PFSK-1 (cell line): ENCODE measurements at regions not wholly inside any gene's neighbourhood (a gene's known extent, or its start where the extent isn't known, plus 50 kb on each side); places are given as distances from the start of the nearest gene placed in this dataset.

Experiments
- FOXP2 ChIP-seq: optimal IDR thresholded peaks from 2 replicates; pipeline ENCODE3; 2011; ENCODE audit warnings: borderline replicate concordance, control low read depth, inconsistent platforms; ENCODE audit not compliant: insufficient read depth; ENCODE audit errors: extremely low read length, extremely low read depth
- POLR2AphosphoS5 ChIP-seq: IDR thresholded peaks from 2 replicates; pipeline ENCODE4 v1.6.1; 2012; ENCODE audit warnings: low read depth, mild to moderate bottlenecking, control low read depth, low read length, moderate library complexity
- SIN3A ChIP-seq: IDR thresholded peaks from 2 replicates; pipeline ENCODE4 v1.6.1; 2012; ENCODE audit warnings: mild to moderate bottlenecking, low read length, moderate library complexity, borderline replicate concordance; ENCODE audit not compliant: insufficient read depth
- TAF1 ChIP-seq: IDR thresholded peaks from 2 replicates; pipeline ENCODE4 v1.6.1; 2012; ENCODE audit warnings: low read length, control low read depth, borderline replicate concordance; ENCODE audit not compliant: insufficient read depth
- TF ChIP-seq, protein P1 (sequence below), 2 experiments: IDR thresholded peaks; 2 replicates each; pipeline versions ENCODE4 v1.6.1 to v1.8.0; 2011 to 2012; ENCODE audit warnings: low read depth in 2 of 2, low read length in 2 of 2, control low read depth in 1 of 2, inconsistent platforms in 1 of 2, mild to moderate bottlenecking in 1 of 2, moderate library complexity in 1 of 2; ENCODE audit not compliant: insufficient read depth in 1 of 2

DNA sequence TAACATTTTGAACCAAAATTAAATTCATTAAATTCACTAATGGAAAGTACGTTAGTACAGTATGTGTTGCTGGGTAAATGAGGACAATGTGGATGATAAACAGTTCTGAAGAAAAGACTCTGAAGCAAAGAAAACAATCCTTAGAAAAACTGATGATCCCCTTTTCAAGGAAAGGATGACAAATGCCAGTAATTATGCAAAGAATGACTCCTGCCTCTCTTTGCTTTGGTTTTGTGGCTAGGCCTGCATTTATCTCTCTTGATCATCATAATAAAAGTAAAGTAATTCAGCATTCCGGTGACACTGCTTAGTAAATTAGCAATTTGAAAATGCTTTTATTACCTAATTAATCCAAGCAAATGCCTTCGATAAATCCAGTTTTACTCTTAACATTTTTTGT lies 652.2 kb upstream of the DIPK2B start:
- TF ChIP-seq, protein P1, sequence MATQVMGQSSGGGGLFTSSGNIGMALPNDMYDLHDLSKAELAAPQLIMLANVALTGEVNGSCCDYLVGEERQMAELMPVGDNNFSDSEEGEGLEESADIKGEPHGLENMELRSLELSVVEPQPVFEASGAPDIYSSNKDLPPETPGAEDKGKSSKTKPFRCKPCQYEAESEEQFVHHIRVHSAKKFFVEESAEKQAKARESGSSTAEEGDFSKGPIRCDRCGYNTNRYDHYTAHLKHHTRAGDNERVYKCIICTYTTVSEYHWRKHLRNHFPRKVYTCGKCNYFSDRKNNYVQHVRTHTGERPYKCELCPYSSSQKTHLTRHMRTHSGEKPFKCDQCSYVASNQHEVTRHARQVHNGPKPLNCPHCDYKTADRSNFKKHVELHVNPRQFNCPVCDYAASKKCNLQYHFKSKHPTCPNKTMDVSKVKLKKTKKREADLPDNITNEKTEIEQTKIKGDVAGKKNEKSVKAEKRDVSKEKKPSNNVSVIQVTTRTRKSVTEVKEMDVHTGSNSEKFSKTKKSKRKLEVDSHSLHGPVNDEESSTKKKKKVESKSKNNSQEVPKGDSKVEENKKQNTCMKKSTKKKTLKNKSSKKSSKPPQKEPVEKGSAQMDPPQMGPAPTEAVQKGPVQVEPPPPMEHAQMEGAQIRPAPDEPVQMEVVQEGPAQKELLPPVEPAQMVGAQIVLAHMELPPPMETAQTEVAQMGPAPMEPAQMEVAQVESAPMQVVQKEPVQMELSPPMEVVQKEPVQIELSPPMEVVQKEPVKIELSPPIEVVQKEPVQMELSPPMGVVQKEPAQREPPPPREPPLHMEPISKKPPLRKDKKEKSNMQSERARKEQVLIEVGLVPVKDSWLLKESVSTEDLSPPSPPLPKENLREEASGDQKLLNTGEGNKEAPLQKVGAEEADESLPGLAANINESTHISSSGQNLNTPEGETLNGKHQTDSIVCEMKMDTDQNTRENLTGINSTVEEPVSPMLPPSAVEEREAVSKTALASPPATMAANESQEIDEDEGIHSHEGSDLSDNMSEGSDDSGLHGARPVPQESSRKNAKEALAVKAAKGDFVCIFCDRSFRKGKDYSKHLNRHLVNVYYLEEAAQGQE (IDR thresholded peaks at IDR 0.05; ENCODE audit: insufficient read depth in 1 of 2, low read depth in 2 of 2, low read length in 2 of 2), result no peak
- TF ChIP-seq POLR2AphosphoS5 (no peak), TAF1 (no peak), SIN3A (no peak), FOXP2 (no peak)
